A673 (cell line): ENCODE measurements at regions not wholly inside any gene's neighbourhood (a gene's known extent, or its start where the extent isn't known, plus 50 kb on each side); places are given as distances from the start of the nearest gene placed in this dataset.

Source experiments
- BruUV-seq: library from RNA; stranded (reverse); fragments of 400-500 nt; replicated peaks from 2 replicates; lab custom pipeline; 2021; lab: Mats Ljungman, UMichigan
- CTCF ChIA-PET: fragments of 300-600 bp; sonication (Branson Sonifier 250); formaldehyde crosslinking; loops from one replicate; lab custom pipeline; 2022; ENCODE audit warnings: antibody characterized with exemption; lab: Charles Lee
- POLR2A ChIA-PET: fragments of 300-600 bp; sonication (Branson Sonifier 250); formaldehyde crosslinking; loops from one replicate; lab custom pipeline; 2022; ENCODE audit warnings: antibody characterized with exemption; ENCODE audit not compliant: low non-redundant PET; lab: Charles Lee
- DNase-seq: peaks from one replicate; pipeline ENCODE4 v3.0.0-alpha.2; 2015; ENCODE audit warnings: low spot score
- H3K27ac ChIP-seq: fragments of 200-600 bp; sonication (generic); 2 replicates; pipeline ENCODE4 v1.5.1; 2016; ENCODE audit warnings: mixed run types, low read depth, mild to moderate bottlenecking, mixed read lengths, antibody characterized with exemption, low read length; ENCODE audit not compliant: poor library complexity, severe bottlenecking
- H3K27me3 ChIP-seq: fragments of 200-600 bp; sonication (generic); replicated peaks from 2 replicates; pipeline ENCODE4 v1.6.1; 2017; ENCODE audit warnings: mixed run types, low read depth, mild to moderate bottlenecking, mixed read lengths, antibody characterized with exemption, low read length; ENCODE audit not compliant: insufficient read depth, poor library complexity
- H3K36me3 ChIP-seq: fragments of 200-600 bp; sonication (generic); 2 replicates; pipeline ENCODE4 v1.6.1; 2016; ENCODE audit warnings: mixed run types, mild to moderate bottlenecking, mixed read lengths, antibody characterized with exemption, low read length; ENCODE audit not compliant: insufficient read depth, poor library complexity, severe bottlenecking
- H3K4me1 ChIP-seq: fragments of 200-600 bp; sonication (generic); 2 replicates; pipeline ENCODE4 v1.6.1; 2017; ENCODE audit warnings: mixed run types, mild to moderate bottlenecking, mixed read lengths, antibody characterized with exemption, low read length; ENCODE audit not compliant: insufficient read depth, poor library complexity, severe bottlenecking
- H3K4me3 ChIP-seq: fragments of 200-600 bp; sonication (generic); 2 replicates; pipeline ENCODE4 v1.5.1; 2016; ENCODE audit warnings: low read depth, mixed run types, mild to moderate bottlenecking, mixed read lengths, low read length; ENCODE audit not compliant: poor library complexity, severe bottlenecking
- H3K9me3 ChIP-seq: fragments of 200-600 bp; sonication (generic); 2 replicates; pipeline ENCODE4 v1.6.1; 2016; ENCODE audit warnings: mixed run types, low read depth, mild to moderate bottlenecking, mixed read lengths, antibody characterized with exemption, low read length; ENCODE audit not compliant: poor library complexity, severe bottlenecking
- CTCF ChIP-seq: fragments of 300-800, 200-600 bp; sonication (generic); conservative IDR thresholded peaks from 2 replicates; pipeline ENCODE4 v1.5.1; 2017; ENCODE audit warnings: low read depth, mild to moderate bottlenecking, antibody characterized with exemption, low read length, moderate library complexity, mixed read lengths
- EZH2 ChIP-seq: fragments of 200-600 bp; sonication (generic); IDR thresholded peaks from 2 replicates; pipeline ENCODE4 v1.6.1; 2017; ENCODE audit warnings: borderline replicate concordance, low read depth, mild to moderate bottlenecking, mixed read lengths, antibody characterized with exemption, low read length; ENCODE audit not compliant: poor library complexity, severe bottlenecking
- intact Hi-C: fragments of 100-400 bp; cut with micrococcal nuclease; formaldehyde crosslinking; loops from one replicate; pipeline ENCODE4 v1.10.0; 2022; ENCODE audit not compliant: unreplicated experiment

GRCh38 chr2:3117650-3118216 is 259.9 kb downstream of the EIPR1 start:
- Histone ChIP-seq H3K27me3 (no peaks in the 10 kb centered on the region), H3K4me3 (no peak overlapping the region), H3K36me3 (no peaks in the 10 kb centered on the region), H3K4me1 (peaks cover 42% of the 10 kb centered on the region), H3K27ac (peak overlapping the region; percentile 56), H3K9me3 (peaks cover 9% of the 10 kb centered on the region)
- CTCF ChIA-PET, result no interaction called here
- POLR2A ChIA-PET, result no interaction called here
- intact Hi-C loops, result no loop called here
- TF ChIP-seq CTCF (no peak), EZH2 (no peak)
- DNase-seq, result peak; percentile 56
- BruUV-seq, result no TSS peak

- Histone ChIP-seq H3K4me3 (no peak overlapping the region), H3K4me1 (peaks cover 42% of the 10 kb centered on the region), H3K27me3 (no peaks in the 10 kb centered on the region), H3K36me3 (no peaks in the 10 kb centered on the region), H3K27ac (no peak overlapping the region), H3K9me3 (peaks cover 6% of the 10 kb centered on the region)
- no peak for DNase-seq
- no TSS peak for BruUV-seq
- ChIA-PET CTCF (interaction anchor here (0.6 kb wide), 1 partner anchor 521 kb away, joined by 9 read pairs; no protein-coding TSS in a partner anchor), POLR2A (no interaction called here)
- intact Hi-C loops, result no loop called here
- TF ChIP-seq EZH2 (no peak), CTCF (no peak)
Observed at GRCh38 chr2:3116371-3116770, 261.2 kb downstream of the EIPR1 start.

- no TSS peak for BruUV-seq
- Histone ChIP-seq H3K27ac (peak overlapping the region; percentile 55), H3K4me3 (no peak overlapping the region), H3K9me3 (peaks cover under 1% of the 10 kb centered on the region), H3K27me3 (no peaks in the 10 kb centered on the region), H3K36me3 (no peaks in the 10 kb centered on the region), H3K4me1 (peaks cover 42% of the 10 kb centered on the region)
- intact Hi-C loops, result no loop called here
- ChIA-PET CTCF (interaction anchor here (0.6 kb wide), 1 partner anchor 520 kb away, joined by 9 read pairs; no protein-coding TSS in a partner anchor), POLR2A (no interaction called here)
- peak; percentile 86 for DNase-seq
- TF ChIP-seq EZH2 (no peak), CTCF (no peak)
Observed at GRCh38 chr2:3115301-3116042, 262.1 kb downstream of the EIPR1 start.
